HL-60 (cell line): ENCODE measurements at regions not wholly inside any gene's neighbourhood (a gene's known extent, or its start where the extent isn't known, plus 50 kb on each side); places are given as distances from the start of the nearest gene placed in this dataset.

Source experiments
- DNase-seq, 2 experiments: peaks; one replicate each; pipeline ENCODE4 v3.0.0-alpha.2; 2010 to 2020; ENCODE audit warnings: low read depth in 1 of 2, low spot score in 1 of 2
- H3K27ac ChIP-seq: fragments of 250-450 bp; sonication (Bioruptor Pico); replicated peaks from 2 replicates; pipeline ENCODE4 v1.5.1; 2020; ENCODE audit warnings: mild to moderate bottlenecking, moderate library complexity
- H3K27me3 ChIP-seq: fragments of 250-450 bp; sonication (Bioruptor Pico); 2 replicates; pipeline ENCODE4 v1.5.1; 2021; ENCODE audit warnings: mild to moderate bottlenecking, moderate library complexity; ENCODE audit not compliant: insufficient read depth, poor library complexity, severe bottlenecking
- H3K4me3 ChIP-seq: replicated peaks from 2 replicates; pipeline ENCODE4 v1.5.1; 2011; ENCODE audit warnings: mild to moderate bottlenecking, control low read depth, low read length; ENCODE audit not compliant: insufficient read depth
- GABPA ChIP-seq: IDR thresholded peaks from 2 replicates; pipeline ENCODE4 v1.6.1; 2012; ENCODE audit warnings: low read depth
- POLR2AphosphoS5 ChIP-seq: IDR thresholded peaks from 2 replicates; pipeline ENCODE4 v1.6.1; 2012; ENCODE audit warnings: low read depth
- SPI1 ChIP-seq: IDR thresholded peaks from 2 replicates; pipeline ENCODE4 v1.6.1; 2012; ENCODE audit warnings: low read depth, mild to moderate bottlenecking, borderline replicate concordance
- TF ChIP-seq, protein P1 (sequence below): IDR thresholded peaks from one replicate; pipeline ENCODE4 v1.5.1; 2011; ENCODE audit warnings: low read length, control low read depth, inconsistent platforms; ENCODE audit not compliant: insufficient read depth
- TF ChIP-seq, protein P2 (sequence below): IDR thresholded peaks from 2 replicates; pipeline ENCODE4 v1.6.1; 2012; ENCODE audit warnings: low read depth; ENCODE audit not compliant: insufficient replicate concordance

DNA sequence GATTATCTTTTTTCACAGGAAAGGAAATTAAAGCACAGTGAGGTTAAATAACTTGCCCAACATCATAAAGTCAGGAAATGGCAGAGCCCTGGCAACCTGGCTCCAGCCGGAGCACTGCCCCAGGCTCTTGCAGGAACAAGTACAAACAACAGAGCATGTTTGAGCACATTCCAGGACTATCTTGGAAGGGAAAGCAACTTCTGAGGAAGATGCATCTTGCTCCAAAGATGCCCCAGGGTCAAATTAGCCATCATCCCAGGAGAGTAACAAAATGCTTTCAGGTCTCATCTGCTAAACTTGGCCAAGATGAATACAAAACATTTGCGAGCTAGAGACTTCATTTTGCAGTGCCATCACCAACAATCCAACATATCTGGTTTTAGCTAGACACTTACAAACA, 162.4 kb upstream of the LRRN1 start:
- Histone ChIP-seq H3K27ac (no peak overlapping the region), H3K27me3 (no peaks in the 10 kb centered on the region), H3K4me3 (no peak overlapping the region)
- DNase-seq: no peak
- TF ChIP-seq, protein P1, sequence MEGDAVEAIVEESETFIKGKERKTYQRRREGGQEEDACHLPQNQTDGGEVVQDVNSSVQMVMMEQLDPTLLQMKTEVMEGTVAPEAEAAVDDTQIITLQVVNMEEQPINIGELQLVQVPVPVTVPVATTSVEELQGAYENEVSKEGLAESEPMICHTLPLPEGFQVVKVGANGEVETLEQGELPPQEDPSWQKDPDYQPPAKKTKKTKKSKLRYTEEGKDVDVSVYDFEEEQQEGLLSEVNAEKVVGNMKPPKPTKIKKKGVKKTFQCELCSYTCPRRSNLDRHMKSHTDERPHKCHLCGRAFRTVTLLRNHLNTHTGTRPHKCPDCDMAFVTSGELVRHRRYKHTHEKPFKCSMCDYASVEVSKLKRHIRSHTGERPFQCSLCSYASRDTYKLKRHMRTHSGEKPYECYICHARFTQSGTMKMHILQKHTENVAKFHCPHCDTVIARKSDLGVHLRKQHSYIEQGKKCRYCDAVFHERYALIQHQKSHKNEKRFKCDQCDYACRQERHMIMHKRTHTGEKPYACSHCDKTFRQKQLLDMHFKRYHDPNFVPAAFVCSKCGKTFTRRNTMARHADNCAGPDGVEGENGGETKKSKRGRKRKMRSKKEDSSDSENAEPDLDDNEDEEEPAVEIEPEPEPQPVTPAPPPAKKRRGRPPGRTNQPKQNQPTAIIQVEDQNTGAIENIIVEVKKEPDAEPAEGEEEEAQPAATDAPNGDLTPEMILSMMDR: no peak
- TF ChIP-seq, protein P2, sequence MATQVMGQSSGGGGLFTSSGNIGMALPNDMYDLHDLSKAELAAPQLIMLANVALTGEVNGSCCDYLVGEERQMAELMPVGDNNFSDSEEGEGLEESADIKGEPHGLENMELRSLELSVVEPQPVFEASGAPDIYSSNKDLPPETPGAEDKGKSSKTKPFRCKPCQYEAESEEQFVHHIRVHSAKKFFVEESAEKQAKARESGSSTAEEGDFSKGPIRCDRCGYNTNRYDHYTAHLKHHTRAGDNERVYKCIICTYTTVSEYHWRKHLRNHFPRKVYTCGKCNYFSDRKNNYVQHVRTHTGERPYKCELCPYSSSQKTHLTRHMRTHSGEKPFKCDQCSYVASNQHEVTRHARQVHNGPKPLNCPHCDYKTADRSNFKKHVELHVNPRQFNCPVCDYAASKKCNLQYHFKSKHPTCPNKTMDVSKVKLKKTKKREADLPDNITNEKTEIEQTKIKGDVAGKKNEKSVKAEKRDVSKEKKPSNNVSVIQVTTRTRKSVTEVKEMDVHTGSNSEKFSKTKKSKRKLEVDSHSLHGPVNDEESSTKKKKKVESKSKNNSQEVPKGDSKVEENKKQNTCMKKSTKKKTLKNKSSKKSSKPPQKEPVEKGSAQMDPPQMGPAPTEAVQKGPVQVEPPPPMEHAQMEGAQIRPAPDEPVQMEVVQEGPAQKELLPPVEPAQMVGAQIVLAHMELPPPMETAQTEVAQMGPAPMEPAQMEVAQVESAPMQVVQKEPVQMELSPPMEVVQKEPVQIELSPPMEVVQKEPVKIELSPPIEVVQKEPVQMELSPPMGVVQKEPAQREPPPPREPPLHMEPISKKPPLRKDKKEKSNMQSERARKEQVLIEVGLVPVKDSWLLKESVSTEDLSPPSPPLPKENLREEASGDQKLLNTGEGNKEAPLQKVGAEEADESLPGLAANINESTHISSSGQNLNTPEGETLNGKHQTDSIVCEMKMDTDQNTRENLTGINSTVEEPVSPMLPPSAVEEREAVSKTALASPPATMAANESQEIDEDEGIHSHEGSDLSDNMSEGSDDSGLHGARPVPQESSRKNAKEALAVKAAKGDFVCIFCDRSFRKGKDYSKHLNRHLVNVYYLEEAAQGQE: no peak
- TF ChIP-seq GABPA: no peak

DNA sequence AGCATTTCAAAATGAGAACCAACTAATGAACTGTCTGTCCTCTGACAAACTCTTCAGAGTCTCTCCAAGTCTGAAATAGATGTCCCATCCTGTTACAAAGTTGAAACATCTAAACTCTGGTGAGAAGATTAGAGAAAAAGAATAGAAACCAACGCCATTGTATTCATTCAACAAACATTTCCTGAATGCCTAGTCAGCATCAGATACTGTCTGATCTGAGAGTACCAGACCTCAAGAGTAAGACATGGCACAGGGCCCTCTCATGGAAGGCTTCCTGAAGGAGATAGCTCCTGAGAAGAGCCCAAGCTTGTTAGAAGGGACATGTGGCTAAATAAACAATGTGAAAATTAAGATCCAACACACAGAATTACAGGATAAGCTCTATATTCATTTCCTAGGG, 164.1 kb upstream of the LRRN1 start:
- no peak overlapping the region for H3K27ac ChIP-seq
- H3K27me3 ChIP-seq: no peaks in the 10 kb centered on the region
- DNase-seq: no peak
- TF ChIP-seq POLR2AphosphoS5 (no peak), GABPA (no peak), SPI1 (no peak)
- TF ChIP-seq, protein P1: no peak
- TF ChIP-seq, protein P2: no peak
- no peak overlapping the region for H3K4me3 ChIP-seq

DNA sequence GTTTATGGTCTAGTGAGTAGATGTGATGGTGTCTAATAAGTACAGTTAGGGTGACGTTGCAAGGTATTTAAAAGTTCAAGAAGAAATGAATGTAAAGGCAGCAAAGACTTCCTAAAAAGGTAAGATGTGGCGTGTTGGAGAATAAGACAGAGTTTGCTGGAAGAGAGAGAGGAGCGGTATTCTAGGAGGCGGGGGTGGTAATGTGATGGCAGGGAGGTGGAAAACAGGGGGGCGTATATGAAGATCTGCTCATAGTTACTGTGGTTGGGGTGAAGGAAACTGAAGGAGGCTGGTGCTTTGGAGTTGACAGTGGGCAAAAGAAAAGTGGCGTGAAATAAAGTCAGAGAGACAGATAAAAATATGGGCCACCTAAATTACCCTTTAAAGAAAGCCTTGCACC, 164.9 kb upstream of the LRRN1 start:
- Histone ChIP-seq H3K4me3 (no peak overlapping the region), H3K27me3 (no peaks in the 10 kb centered on the region), H3K27ac (no peak overlapping the region)
- TF ChIP-seq, protein P2: no peak
- TF ChIP-seq, protein P1: no peak
- TF ChIP-seq POLR2AphosphoS5: no peak
- TF ChIP-seq GABPA: no peak
- no peak for TF ChIP-seq SPI1
- no peak for DNase-seq
